Spinal cord (tissue), 9 donors: ENCODE measurements at regions not wholly inside any gene's neighbourhood (a gene's known extent, or its start where the extent isn't known, plus 50 kb on each side); places are given as distances from the start of the nearest gene placed in this dataset.
A peak's percentile ranks its signal among the peaks of the same experiment; 100 is the strongest.

Source experiments
- DNase-seq, 6 donors: peaks; one replicate each; pipeline versions ENCODE4 v3.0.0 to v3.0.0-alpha.2; 2013 to 2015; ENCODE audit warnings: low spot score in 6 of 6, low read depth in 4 of 6
- H3K27ac ChIP-seq: one replicate; pipeline ENCODE4 v1.5.1; 2013; ENCODE audit warnings: low read depth, low read length, control low read depth
- H3K27me3 ChIP-seq: one replicate; pipeline ENCODE4 v1.6.1; 2013; ENCODE audit warnings: low read length; ENCODE audit not compliant: control insufficient read depth, insufficient read depth
- H3K36me3 ChIP-seq: one replicate; pipeline ENCODE4 v1.6.1; 2013; ENCODE audit warnings: low read length; ENCODE audit not compliant: control insufficient read depth, insufficient read depth
- H3K4me1 ChIP-seq: one replicate; pipeline ENCODE4 v1.6.1; 2013; ENCODE audit warnings: low read length; ENCODE audit not compliant: control insufficient read depth, insufficient read depth
- H3K4me3 ChIP-seq: one replicate; pipeline ENCODE4 v1.5.1; 2013; ENCODE audit warnings: low read depth, low read length, control low read depth
- H3K9me3 ChIP-seq: one replicate; pipeline ENCODE4 v1.6.1; 2013; ENCODE audit warnings: low read length; ENCODE audit not compliant: control insufficient read depth, insufficient read depth
- WGBS: methylation state at CpG from one replicate; pipeline ENCODE4 v1.1.5; 2013; ENCODE audit warnings: missing lambda C conversion rate; ENCODE audit not compliant: insufficient coverage; 5-methylcytosine and 5-hydroxymethylcytosine counted together
- donor health status: healthy.

GRCh38 chrX:124507246-124507645 lies 160.9 kb downstream of the SH2D1A start:
- no peaks in the 10 kb centered on the region for H3K36me3 ChIP-seq
- H3K27me3 ChIP-seq: no peaks in the 10 kb centered on the region
- H3K4me1 ChIP-seq: no peaks in the 10 kb centered on the region
- H3K9me3 ChIP-seq: no peaks in the 10 kb centered on the region
- H3K27ac ChIP-seq: no peak overlapping the region
- no peak overlapping the region for H3K4me3 ChIP-seq
- peak in 1 of 6 donors; percentile 53 for DNase-seq
- no CpG with 5 or more reads among the region's 2 CpGs for WGBS

GRCh38 chrX:124518885-124519284 lies 172.5 kb downstream of the SH2D1A start:
- WGBS: no CpG with 5 or more reads among the region's 1 CpG
- Histone ChIP-seq H3K27me3 (no peaks in the 10 kb centered on the region), H3K9me3 (peaks cover 2% of the 10 kb centered on the region), H3K4me1 (no peaks in the 10 kb centered on the region), H3K36me3 (no peaks in the 10 kb centered on the region), H3K27ac (no peak overlapping the region), H3K4me3 (no peak overlapping the region)
- no peak for DNase-seq

- Histone ChIP-seq H3K27ac (no peak overlapping the region), H3K4me1 (no peaks in the 10 kb centered on the region), H3K36me3 (no peaks in the 10 kb centered on the region), H3K4me3 (no peak overlapping the region), H3K27me3 (no peaks in the 10 kb centered on the region), H3K9me3 (no peaks in the 10 kb centered on the region)
- 80% methylated on average over 1 of the region's 3 CpGs for WGBS
- no peak for DNase-seq
These were observed 178.5 kb downstream of the SH2D1A start for GRCh38 chrX:124524852-124525251.

GRCh38 chrX:124529786-124530185 lies 183.4 kb downstream of the SH2D1A start:
- H3K4me1 ChIP-seq: no peaks in the 10 kb centered on the region
- no peak overlapping the region for H3K4me3 ChIP-seq
- WGBS: 100% methylated on average over 1 of the region's 3 CpGs
- no peak overlapping the region for H3K27ac ChIP-seq
- DNase-seq: no peak
- no peaks in the 10 kb centered on the region for H3K27me3 ChIP-seq
- H3K9me3 ChIP-seq: no peaks in the 10 kb centered on the region
- no peaks in the 10 kb centered on the region for H3K36me3 ChIP-seq

- WGBS: 71% methylated on average over 1 of the region's 1 CpG
- DNase-seq: peak in 3 of 6 donors; percentile 7 to 44 (median 13)
- Histone ChIP-seq H3K36me3 (no peaks in the 10 kb centered on the region), H3K27ac (no peak overlapping the region), H3K9me3 (no peaks in the 10 kb centered on the region), H3K4me1 (no peaks in the 10 kb centered on the region), H3K27me3 (no peaks in the 10 kb centered on the region), H3K4me3 (no peak overlapping the region)
These were observed 184.4 kb downstream of the SH2D1A start for GRCh38 chrX:124530803-124531202.

- Histone ChIP-seq H3K9me3 (no peaks in the 10 kb centered on the region), H3K4me3 (no peak overlapping the region), H3K4me1 (no peaks in the 10 kb centered on the region), H3K27me3 (no peaks in the 10 kb centered on the region), H3K36me3 (no peaks in the 10 kb centered on the region), H3K27ac (no peak overlapping the region)
- no peak for DNase-seq
- WGBS: 60% methylated on average over 1 of the region's 3 CpGs
These were observed 188.2 kb downstream of the SH2D1A start for GRCh38 chrX:124534536-124534935.

- H3K36me3 ChIP-seq: no peaks in the 10 kb centered on the region
- H3K27ac ChIP-seq: no peak overlapping the region
- H3K4me1 ChIP-seq: no peaks in the 10 kb centered on the region
- H3K9me3 ChIP-seq: no peaks in the 10 kb centered on the region
- no peak for DNase-seq
- WGBS: 90% methylated on average over 2 of the region's 5 CpGs
- H3K4me3 ChIP-seq: no peak overlapping the region
- no peaks in the 10 kb centered on the region for H3K27me3 ChIP-seq
These were observed 194.1 kb downstream of the SH2D1A start for GRCh38 chrX:124540474-124540873.

GRCh38 chrX:124548571-124548970 lies 202.2 kb downstream of the SH2D1A start:
- Histone ChIP-seq H3K9me3 (no peaks in the 10 kb centered on the region), H3K4me1 (no peaks in the 10 kb centered on the region), H3K27ac (no peak overlapping the region), H3K4me3 (no peak overlapping the region), H3K36me3 (no peaks in the 10 kb centered on the region), H3K27me3 (no peaks in the 10 kb centered on the region)
- peak in 2 of 6 donors; percentile 4 to 65 for DNase-seq
- WGBS: 22% methylated on average over 6 of the region's 6 CpGs

- Histone ChIP-seq H3K27ac (no peak overlapping the region), H3K4me1 (no peaks in the 10 kb centered on the region), H3K36me3 (no peaks in the 10 kb centered on the region), H3K27me3 (no peaks in the 10 kb centered on the region), H3K9me3 (no peaks in the 10 kb centered on the region), H3K4me3 (no peak overlapping the region)
- no peak for DNase-seq
- no CpG with 5 or more reads among the region's 2 CpGs for WGBS
These were observed 208.8 kb downstream of the SH2D1A start for GRCh38 chrX:124555036-124555595.

- DNase-seq: no peak
- WGBS: no CpG with 5 or more reads among the region's 1 CpG
- no peaks in the 10 kb centered on the region for H3K9me3 ChIP-seq
- no peak overlapping the region for H3K4me3 ChIP-seq
- no peaks in the 10 kb centered on the region for H3K4me1 ChIP-seq
- no peaks in the 10 kb centered on the region for H3K36me3 ChIP-seq
- no peaks in the 10 kb centered on the region for H3K27me3 ChIP-seq
- H3K27ac ChIP-seq: no peak overlapping the region
These were observed 211.6 kb downstream of the SH2D1A start for GRCh38 chrX:124557976-124558375.
